ENCODE measurements at regions not wholly inside any gene's neighbourhood (a gene's known extent, or its start where the extent isn't known, plus 50 kb on each side); places are given as distances from the start of the nearest gene placed in this dataset.

GRCh38 chr20:60064554-60065196 lies 106.5 kb downstream of the CDH26 start:
- ATAC-seq (ENCODE audit: poor library complexity): no peak
- intact Hi-C loops (cut with DNase I): no loop called here
- no peak for DNase-seq

- intact Hi-C loops (cut with DNase I): no loop called here
- no peak for DNase-seq
- peak; percentile 26 for ATAC-seq (ENCODE audit: poor library complexity)
Observed at GRCh38 chr20:60065741-60066437, 107.7 kb downstream of the CDH26 start.

GRCh38 chr20:60066438-60066823 lies 108.2 kb downstream of the CDH26 start:
- DNase-seq: peak; percentile 61
- peak; percentile 65 for ATAC-seq (ENCODE audit: poor library complexity)
- intact Hi-C loops (cut with DNase I): no loop called here

- no peak for ATAC-seq (ENCODE audit: poor library complexity)
- no peak for DNase-seq
- intact Hi-C loops (cut with DNase I): no loop called here
Observed at GRCh38 chr20:60068509-60068908, 110.3 kb downstream of the CDH26 start.

- ATAC-seq (ENCODE audit: poor library complexity): no peak
- intact Hi-C loops (cut with DNase I): no loop called here
- DNase-seq: no peak
Observed at GRCh38 chr20:60069656-60070055, 111.4 kb downstream of the CDH26 start.

- ATAC-seq (ENCODE audit: poor library complexity): no peak
- intact Hi-C loops (cut with DNase I): no loop called here
- no peak for DNase-seq
Observed at GRCh38 chr20:60070791-60071190, 112.6 kb downstream of the CDH26 start.

GRCh38 chr20:60071965-60072364 lies 113.7 kb downstream of the CDH26 start:
- intact Hi-C loops (cut with DNase I): no loop called here
- DNase-seq (no peak), ATAC-seq (ENCODE audit: poor library complexity) (no peak)

GRCh38 chr20:60073086-60073485 lies 114.9 kb downstream of the CDH26 start:
- DNase-seq (no peak), ATAC-seq (ENCODE audit: poor library complexity) (no peak)
- intact Hi-C loops (cut with DNase I): no loop called here

GRCh38 chr20:60073504-60073903 lies 115.3 kb downstream of the CDH26 start:
- intact Hi-C loops (cut with DNase I): no loop called here
- ATAC-seq (ENCODE audit: poor library complexity) (no peak), DNase-seq (no peak)

GRCh38 chr20:60074276-60074675 lies 116.1 kb downstream of the CDH26 start:
- ATAC-seq (ENCODE audit: poor library complexity) (no peak), DNase-seq (no peak)
- intact Hi-C loops (cut with DNase I): no loop called here

GRCh38 chr20:60078351-60079250 lies 120.4 kb downstream of the CDH26 start:
- intact Hi-C loops (cut with DNase I): no loop called here
- DNase-seq (no peak), ATAC-seq (ENCODE audit: poor library complexity) (peak; percentile 51)

GRCh38 chr20:60080401-60080800 lies 122.2 kb downstream of the CDH26 start:
- intact Hi-C loops (cut with DNase I): no loop called here
- DNase-seq: no peak
- no peak for ATAC-seq (ENCODE audit: poor library complexity)

GRCh38 chr20:60085551-60086132 lies 127.4 kb downstream of the CDH26 start:
- no peak for ATAC-seq (ENCODE audit: poor library complexity)
- intact Hi-C loops (cut with DNase I): no loop called here
- DNase-seq: no peak

- ATAC-seq (ENCODE audit: poor library complexity): no peak
- no peak for DNase-seq
- intact Hi-C loops (cut with DNase I): no loop called here
Observed at GRCh38 chr20:60086821-60087562, 128.8 kb downstream of the CDH26 start.

- DNase-seq (no peak), ATAC-seq (ENCODE audit: poor library complexity) (no peak)
- intact Hi-C loops (cut with DNase I): no loop called here
Observed at GRCh38 chr20:60087563-60088105, 129.4 kb downstream of the CDH26 start.

GRCh38 chr20:60088236-60088635 lies 130.0 kb downstream of the CDH26 start:
- ATAC-seq (ENCODE audit: poor library complexity) (no peak), DNase-seq (no peak)
- intact Hi-C loops (cut with DNase I): no loop called here

- ATAC-seq (ENCODE audit: poor library complexity) (no peak), DNase-seq (no peak)
- intact Hi-C loops (cut with DNase I): no loop called here
Observed at GRCh38 chr20:60090631-60091030, 132.4 kb downstream of the CDH26 start.

GRCh38 chr20:60091305-60091704 lies 133.1 kb downstream of the CDH26 start:
- DNase-seq (no peak), ATAC-seq (ENCODE audit: poor library complexity) (no peak)
- intact Hi-C loops (cut with DNase I): no loop called here

All from Right ventricle myocardium superior (tissue), 1 donor.